ENCODE measurements at regions not wholly inside any gene's neighbourhood (a gene's known extent, or its start where the extent isn't known, plus 50 kb on each side); places are given as distances from the start of the nearest gene placed in this dataset.

DNA sequence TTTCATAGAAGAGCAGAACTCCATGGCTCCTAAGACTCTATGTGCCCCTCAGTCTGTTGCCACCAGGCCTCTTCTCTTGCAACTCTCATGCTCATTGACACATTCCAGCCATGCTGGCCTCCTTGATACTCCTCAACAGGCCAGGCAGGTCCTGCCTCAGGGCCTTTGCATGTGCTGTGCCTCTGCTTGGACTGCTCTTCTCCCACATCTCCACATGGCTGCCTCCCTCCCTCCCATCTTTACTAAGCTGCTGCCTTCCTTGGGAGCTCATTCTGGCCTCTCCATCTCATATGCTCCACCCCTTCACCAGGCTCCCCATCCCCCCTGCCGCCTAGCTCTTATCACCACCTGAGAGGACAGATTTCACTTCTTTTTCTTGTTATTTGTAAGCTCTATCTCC, 103.8 kb upstream of the GPR26 start:
- DNase-seq, result no peak

DNA sequence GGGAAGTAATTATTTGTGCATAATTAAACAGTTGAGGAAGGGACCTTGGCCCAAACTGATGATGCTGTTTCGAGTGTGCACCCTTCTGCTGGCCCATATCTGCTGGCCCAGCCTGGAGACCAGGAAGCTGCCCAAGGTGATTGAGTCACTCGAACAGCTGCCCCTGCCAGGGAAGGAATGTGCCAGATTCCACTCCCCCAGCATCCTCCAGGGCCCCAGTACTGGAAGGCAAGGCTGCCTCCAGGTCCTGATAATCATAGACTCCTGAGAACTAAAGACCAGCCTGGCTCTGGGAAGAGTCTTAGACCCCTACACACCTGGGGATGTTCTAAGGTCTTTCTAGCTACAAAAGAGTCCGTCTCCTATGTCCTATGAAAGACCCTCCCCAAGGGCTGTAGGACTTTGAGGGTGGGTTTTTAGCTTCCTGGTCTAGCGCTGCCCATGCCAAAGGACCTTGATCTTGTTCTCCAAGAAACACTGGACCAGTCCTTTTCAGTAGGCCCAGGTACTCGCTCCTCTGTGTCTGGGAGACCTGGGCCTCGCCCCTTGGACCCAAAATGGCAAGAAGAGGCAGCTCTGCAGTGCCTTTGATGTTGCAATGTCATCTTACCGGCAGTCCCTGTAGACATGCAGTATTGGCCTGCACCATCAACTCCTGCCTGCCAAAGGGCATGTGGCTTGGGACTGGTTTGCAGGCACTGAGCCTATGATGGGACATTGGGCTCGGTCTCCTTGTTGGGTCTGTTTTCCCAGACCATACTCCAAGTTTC, 103.2 kb upstream of the GPR26 start:
- DNase-seq, result no peak

DNA sequence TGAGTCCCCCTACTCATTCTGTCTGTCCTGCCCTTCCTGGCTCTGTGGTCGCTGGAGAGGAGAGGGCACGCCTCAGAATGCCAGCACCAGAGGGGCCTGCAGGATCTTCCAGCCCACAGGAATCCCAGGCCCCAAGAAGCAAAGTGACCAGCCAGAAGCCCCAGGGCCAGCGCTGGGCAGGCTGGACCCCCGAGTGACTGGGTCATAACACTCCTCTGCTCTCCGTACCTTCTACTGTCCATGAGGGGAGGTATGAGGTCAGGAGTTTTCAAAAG, 102.6 kb upstream of the GPR26 start:
- no peak for DNase-seq

DNA sequence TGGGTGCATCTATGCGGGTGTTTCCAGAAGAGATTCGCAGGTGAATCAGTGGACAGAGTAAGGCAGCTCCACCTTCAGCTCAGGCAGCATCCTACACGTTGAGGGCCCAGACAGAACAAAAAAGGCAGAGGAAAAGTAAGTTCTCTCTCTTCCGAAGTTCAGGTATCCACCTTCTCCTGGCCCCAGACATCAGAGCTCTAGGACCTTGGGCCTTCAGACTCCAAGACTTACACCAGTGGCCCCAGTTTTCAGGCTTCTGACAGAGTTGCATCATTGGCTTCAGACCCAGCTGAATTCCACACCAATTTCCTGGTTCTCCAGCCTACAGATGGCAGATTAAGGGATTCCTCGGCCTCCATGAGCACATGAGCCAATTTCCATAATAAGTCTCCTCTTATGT, 102.2 kb upstream of the GPR26 start:
- no peak for DNase-seq

DNA sequence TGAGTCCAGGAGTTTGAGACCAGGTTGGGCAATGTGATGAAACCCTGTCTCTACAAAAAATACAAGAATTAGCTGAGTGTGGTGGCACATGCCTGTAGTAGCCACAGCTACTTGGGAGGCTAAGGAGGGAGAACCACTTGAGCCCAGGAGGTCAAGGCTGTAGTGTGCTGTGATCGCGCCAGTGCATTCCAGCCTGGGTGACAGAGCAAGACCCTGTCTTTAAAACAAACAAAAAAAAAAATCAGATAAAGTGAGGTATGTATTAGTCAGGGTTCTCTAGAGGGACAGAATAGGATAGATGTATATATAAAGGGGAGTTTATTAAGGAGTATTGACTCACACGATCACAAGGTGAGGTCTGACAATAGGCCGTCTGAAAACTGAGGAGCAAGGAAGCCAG, 101.5 kb upstream of the GPR26 start:
- no peak for DNase-seq

DNA sequence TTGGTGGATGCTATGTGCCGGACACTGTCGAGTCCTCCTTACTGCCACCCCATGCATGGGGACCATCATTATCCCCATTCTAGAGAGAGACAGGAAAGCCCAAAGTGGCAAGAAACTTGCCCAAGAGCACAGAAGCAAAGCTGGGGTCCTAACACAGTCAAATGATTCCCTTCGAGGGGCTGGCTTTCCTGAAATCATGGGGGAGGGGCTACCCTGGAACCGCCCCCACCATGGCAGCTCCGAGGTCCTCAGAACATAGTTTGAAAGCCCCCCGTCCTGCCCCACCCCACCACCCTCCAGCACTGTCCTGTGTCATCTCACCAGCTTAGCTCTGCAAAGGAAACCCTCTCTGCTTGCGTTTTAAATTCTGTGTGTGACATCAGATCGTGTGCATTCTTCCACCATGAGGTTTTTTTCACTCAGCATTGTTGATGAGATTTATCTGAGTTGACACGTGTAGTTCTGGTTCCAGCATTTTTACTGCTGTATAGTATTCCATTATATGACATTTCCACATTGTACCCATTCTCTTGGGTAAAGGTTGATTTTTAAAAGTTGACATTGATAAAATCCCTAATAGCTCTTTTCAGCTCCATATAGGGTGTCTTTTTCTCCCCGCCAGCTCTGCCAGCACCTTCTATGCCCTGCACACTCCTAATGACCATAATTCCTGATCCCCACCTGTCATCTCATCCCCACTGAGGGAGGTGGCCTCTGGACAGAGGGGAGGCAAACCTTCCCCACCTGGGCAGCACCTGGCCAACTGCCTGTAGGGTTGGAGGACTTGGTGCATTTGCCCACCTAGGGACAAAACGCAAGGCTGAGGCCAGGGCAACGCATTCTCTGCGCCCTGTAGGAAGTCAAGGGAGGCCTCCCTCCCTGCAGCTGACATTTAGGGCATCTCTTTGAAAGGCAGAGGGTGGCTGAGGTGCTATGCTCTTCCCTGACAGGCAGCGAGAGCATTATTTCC, 100.2 kb upstream of the GPR26 start:
- no peak for DNase-seq

DNA sequence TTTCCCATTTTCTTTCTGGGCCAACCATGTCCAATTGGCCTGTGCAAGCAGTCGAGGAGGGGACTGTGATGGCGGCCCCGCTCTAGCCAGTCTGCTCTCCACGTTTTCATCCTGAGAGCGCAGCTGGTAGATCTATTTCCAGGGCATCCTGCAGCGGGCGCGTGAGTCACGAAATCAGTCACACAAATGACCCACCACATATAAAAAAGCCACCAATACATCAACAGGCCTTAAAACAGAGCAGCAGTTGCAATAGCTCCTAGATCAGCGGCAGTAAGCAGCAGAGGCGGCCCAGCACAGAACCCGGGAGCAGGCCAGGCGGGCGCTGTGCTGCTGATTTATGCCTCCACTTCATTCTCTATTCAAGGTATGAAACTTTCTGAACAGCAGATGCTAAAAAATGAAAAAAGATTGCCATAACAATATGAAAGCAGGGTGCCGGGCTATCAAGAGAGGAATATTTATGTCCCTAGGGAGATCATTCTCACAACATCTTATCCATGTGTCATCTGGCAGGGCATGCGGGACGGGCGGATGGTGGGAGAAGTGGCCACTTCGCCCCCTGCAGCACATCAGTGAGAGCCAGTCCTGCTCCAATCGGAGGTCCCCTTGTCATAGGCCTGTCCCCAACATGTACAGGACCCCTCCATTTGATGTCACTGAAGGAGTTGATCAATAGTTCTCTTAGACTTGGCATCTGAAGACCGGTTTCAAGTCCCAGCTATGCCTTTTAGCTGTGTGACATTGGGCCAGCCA, 98.0 kb upstream of the GPR26 start:
- DNase-seq, result no peak

DNA sequence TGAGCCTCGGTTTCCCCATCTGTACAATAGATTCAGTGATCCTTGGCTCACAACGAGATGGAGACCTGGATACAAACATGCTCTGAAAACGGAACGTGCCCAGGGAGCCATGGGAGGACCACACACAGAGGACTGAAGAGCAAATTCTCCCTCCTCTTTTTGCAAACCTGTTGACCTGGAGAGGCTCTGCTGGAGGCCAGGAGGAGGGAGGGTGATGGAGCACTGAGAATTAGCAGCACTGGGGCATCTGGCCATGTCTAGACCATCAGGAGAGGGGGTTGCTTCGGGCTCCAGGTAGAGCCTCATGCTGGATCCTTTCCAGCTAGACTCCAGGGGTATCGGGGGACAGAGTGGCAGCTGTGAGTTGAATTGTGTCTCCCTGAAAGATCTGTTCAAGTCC, 97.4 kb upstream of the GPR26 start:
- no peak for DNase-seq

DNA sequence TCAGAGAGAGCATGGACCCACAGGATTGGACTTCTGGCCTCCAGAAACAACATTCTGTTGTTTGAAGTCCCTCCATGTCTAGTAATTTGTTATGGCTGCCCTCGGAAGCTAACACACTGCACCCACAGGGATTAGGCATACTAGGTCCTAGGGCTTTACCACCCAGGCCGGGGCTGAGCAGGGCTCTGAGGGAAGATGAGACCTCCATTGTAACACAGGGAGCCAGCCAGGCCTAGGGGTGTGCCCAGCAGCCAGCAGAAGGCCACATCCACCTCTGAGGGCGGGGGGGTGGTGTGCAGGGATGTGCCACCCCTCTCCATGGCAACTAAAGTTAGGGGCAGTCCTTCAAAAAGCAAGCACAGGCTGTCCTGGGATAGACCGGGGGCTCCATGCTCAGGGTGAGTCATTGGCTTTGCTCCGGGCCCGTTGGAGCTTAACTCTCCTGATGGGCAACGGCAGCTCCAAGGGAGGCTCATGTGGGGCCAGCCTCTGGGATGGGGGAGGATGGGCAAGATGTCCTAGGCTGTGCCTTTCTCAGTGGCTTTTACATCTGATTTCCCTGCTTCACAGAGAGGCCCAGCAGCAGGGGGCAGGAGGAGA, 96.6 kb upstream of the GPR26 start:
- no peak for DNase-seq

DNA sequence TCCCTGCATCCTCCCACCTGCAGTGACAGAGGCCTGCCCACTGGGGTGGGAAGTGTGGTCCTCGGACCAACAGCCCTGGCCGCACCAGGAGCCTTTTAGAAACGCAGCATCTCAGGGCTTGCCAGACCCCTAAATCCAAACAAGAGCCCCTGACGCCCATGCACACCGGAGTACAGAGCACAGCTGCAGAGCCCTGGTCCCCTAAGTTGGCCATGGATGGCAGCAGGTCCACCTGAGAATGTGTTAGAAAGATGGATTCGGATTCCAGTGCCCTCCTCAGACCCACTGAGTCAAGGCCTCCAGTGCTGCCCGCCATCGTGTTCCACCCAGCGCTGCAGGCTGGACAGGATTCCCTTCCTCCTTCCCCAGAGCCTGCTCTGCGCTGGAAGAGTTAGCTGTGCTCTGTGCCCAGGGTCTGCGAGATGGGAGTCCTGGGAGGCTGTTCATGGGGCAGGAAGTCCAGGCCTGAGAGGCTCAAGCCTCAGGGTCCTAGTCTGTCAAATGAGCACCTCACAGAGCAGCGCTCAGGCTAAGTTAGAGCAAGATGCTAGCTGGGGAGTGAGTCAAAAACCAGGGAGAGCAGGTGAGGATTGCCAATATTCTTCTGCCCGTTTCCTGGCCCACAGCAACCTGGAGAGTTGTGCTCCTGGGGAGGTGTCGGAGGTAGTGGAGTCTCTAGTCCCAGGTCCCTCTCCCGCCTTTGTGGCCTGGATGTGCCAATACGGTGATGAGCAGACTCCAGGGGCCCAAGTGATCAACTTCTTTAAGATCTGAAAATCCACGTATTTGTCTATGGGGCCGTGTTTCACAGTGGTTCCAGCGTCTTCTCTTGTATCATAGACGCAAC, 95.9 kb upstream of the GPR26 start:
- no peak for DNase-seq

DNA sequence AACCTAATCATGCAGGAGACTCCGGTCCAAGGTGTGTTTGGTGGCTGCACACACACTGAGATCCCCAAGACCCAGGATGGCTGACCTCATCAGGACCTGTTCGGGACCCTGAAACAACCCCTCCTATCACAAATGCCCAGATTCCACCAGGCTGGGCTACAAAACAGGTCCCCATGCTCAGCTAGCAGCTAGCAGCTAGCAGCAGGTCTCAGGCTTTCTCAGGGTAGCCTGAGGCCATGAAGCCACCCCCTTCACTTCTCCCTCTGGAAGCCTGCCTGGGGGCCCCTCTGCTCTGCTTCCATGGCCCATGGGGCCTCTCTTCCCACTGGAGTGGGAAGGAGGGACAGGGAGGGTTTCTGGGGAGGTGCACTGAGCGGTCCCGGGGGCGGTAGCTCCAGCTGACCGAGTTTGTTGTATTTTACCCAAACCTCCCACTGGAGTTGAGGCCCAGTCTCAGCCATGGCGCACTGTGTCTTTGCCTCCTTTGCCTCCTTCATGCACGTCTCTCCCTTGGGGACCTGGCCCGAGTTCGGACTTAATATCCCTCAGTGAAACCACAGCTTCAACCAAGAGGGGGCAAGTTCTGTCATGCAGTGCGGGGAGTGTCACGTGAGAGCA, 95.1 kb upstream of the GPR26 start:
- no peak for DNase-seq

DNA sequence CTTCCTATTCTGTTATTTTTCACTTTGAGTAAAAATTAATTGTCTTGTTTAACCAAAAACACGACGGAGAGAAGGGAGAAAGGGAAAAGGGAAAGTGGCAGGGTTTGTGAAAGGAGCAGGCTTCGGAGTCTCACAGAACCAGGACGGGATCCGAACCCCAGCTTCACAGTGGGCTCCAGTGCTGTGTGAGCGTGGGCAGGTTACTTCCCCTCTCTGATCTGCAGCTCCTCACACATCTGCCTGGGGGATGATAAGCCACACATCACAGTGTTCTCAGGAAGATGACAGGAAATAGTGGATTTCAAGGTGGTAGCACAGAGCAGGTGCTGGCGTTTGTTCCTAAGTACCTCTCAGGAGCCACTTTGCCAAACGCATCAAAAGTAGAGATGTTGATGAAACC, 94.2 kb upstream of the GPR26 start:
- DNase-seq, result no peak

DNA sequence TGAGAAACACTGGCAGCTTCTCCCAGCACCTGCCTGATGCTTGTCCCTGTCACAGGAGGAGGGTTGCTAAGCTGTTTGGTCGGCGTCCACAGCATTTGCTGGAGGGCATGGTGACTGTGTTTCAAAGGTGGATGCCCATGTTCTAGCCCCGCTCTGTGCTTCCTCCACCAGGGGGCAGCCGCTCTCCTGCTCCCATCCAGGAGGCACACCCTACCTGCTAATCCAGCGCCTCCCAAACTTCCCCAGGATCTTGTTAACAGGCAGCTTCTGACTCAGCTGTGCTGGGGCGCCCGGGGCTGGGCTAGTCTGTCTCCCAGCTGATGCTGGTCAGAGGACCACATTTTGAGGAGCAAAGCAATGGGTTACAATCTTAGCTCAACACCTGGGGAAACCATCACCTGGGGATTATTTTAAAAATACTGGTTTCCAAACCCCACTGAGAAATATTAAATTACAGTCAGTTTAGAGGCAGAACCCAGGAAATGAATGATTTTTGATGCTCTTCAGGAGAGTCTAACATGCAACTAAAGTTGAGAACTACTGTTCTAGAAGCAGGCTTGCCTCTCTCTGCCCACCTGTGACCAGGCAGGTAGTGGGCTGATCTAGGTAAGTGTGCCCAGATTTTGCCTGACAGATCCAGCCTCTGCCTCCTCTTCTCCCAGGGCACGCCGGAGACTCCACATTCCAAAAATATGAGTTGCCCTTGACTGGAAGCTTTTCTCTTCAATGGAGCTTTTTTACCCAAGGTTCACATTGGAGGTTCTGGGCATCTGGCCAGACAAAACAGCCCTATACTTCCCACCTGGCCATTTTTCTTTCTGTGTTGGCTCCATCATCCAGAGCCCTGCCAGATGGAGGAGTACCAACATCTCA, 92.7 kb upstream of the GPR26 start:
- peak in 1 of 2 experiments; percentile 12 for DNase-seq

DNA sequence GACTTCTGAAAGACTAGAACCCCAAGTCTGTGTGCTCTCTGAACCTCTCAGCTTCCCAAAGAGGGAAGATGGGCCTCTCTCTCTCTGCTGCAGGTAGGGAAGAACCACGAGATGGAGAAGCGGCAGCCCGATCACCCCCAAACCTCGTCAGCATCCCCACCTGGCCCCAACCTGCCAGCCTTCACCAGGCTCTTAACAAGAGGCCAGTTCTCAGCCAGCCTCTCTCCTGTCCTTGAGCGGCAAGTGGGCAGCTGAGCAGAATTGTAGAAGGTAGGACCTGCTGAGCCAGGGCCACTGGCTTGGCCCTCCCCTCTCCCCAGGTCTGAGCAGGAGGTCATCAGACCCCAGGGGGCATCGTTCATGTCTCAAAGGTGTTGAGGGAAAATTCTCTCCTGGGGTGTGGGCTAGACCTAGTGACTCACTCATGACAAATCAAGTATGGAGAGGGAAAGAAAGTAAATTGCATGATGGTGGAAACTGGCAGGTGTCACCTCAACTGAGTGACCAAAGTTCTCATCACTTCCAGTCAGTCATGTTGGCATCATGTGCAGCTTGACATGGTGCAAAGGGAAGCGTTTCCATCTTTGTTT, 92.0 kb upstream of the GPR26 start:
- DNase-seq, result no peak

DNA sequence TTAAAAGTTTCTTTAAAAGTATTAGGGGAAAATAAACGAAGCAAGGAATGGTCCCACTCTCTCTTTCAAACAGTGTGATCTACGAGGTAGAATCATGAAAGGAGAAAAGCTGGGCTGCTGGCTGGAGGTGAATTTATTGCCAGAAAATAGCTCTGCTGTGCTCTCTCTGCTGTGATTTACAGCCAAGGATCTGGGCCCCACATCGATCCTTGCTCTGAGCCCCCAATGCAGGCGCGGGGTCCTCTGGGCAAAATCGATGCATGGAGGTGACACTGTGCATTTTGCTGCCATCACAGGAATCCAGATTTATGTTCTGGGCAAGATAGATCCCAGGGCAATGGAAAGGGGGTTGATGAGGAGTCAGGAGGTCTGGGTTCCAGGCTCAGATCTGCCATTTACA, 91.0 kb upstream of the GPR26 start:
- no peak for DNase-seq

DNA sequence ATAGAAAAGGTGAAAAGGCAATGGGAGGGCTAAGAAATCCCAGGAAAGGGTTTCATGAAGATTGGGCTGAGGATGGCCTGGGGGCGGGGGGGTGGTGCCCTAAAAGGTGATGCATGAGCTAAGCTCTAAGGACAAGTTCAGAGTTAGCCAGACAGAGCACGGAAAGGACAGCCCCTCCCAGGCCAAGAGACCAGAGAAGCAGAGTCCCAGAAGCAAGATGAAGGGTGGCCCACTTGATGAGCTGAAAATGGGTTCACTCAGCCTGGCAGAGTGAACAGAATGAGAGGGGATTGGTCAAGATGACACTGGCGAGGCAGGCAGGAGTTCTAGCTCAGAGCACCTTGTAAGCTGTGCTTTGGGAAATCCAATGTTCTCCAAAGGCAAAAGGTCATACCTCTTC, 89.4 kb upstream of the GPR26 start:
- no peak for DNase-seq

DNA sequence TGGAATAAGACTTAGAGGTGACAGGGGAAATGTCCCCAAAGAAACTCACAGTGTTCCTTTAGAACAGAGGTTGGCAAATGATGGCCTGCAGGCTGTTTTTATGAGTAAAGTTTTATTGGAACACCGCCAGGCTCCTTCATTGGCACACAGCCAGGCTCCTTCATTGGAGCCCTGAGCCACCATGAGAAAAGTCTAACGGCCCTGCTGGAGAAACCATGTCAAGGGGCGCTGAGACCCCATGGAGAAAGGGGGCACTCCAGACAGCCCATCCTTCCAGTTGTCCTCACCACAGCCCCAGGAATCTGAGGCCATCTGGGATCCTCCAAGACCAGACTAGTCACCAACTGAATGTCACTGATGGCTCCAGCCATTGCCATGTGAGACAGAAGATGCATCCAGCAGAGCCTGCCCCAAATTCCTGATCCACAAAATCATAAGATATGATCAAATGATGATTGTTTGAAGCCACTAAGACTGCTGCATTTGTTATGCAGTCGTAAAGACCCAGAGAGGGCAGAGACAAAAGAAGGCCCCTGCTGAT, 88.2 kb upstream of the GPR26 start:
- DNase-seq, result no peak

DNA sequence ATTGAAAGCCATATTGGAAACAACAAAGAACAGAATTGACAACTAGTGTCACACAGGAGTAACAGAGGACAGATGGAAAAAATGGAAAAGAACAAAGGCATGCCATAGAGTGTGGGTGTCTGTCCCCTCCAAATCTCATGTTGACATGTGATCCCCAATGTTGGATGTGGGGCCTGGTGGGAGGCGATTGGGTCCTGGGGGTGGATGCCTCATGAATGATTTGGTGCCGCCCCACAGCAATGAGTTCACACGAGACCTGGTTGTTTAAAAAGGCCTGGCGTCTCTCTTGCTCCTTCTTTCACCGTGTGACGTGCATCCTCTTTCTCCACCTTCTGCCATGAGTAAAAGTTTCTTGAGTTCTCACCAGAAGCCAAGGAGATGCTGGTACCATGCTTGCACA, 87.4 kb upstream of the GPR26 start:
- no peak for DNase-seq

DNA sequence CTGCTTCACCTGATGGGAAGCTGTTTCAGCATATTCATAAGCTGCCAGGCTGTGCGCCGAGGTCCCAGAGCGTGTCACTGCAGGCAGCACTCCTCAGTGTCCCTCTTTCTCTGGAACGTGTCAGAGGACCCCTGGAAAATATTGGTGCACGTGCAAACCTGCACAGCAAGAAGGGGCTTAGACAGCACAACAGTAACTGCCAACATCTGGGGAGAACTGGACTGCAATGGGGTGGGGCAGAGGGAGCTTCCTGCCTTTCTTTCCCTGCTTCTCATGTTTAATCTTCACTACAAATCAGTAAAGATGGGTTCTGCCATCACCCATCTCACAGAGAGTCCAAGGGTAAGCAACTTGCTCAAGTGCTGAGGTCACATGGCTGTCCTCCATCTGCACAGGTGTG, 86.5 kb upstream of the GPR26 start:
- DNase-seq, result no peak

DNA sequence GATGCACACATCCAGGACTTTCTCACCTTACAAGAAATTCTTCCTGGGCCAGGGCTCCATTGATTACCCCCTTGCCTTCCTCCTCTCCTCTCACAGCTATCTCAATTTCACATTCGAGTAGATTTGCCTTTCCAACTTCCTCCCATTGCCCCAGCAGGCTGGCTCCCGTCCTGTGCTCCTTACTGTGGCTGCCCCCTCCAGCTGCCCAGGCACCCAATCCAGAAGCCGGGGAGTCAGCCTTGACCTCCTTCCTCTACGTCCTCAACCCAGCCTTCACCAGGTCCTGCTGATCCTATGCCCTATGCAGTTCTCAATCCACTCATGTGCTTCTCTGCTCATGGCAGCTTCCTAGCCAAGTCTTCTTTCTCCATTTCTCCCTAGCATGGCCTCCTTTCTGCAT, 85.7 kb upstream of the GPR26 start:
- DNase-seq, result no peak

Measured in activated CD4-positive, alpha-beta T cell treated with anti-CD3 and anti-CD28 coated beads, Interleukin-2, amount 50 U/mL, for 4 hours (primary cell).